HG02759 (cell line): ENCODE measurements at regions not wholly inside any gene's neighbourhood (a gene's known extent, or its start where the extent isn't known, plus 50 kb on each side); places are given as distances from the start of the nearest gene placed in this dataset.

Experiments
- ATAC-seq: cut with Tn5 transposase; IDR thresholded peaks from one replicate; pipeline ENCODE4 v1.9.1; 2021; ENCODE audit warnings: mild to moderate bottlenecking, moderate library complexity; ENCODE audit not compliant: unreplicated experiment

DNA sequence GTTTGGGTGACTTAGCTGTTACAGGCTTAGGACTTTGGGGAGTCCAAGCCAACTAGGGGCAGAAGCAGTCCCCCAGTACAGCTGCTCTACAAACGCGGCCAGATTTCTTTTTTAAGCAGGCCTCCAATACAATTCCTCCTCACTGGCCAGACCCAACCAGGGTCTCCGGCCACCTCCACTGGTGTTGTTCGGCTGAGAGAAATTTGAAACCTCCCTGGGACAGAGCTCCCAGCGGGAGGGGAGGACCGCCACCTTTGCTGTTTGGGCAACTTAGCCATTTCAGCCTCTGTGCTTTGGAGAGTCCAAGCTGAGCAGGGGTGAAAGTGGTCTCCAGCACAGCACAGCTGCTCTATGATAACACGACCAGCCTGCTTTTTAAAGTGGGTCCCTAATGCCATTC, 59.4 kb upstream of the KHDRBS2 start:
- ATAC-seq, result no peak

GRCh38 chr6:62344850-62345249, 58.8 kb upstream of the KHDRBS2 start:
- no peak for ATAC-seq

DNA sequence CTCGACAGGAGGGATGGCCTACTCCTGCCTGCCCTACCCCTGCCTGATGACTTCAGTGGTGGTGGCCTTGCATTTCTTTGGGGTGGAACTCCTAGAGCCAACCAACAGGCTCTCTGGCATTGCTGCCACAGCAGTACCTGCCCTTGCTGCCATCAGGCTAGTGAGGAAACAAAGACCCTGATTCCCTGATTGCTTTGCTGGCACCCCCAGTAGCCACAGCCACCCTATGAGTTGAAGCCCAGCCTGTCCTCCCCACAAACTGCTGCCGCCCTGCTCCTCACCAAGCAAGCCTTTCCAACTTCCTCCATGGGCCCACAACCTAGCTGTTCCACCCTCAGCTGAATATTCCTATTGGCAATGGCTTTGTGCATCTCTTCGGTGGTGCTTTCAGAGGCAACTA, 52.5 kb upstream of the KHDRBS2 start:
- ATAC-seq, result no peak
